Calu3 (cell line): ENCODE measurements at regions not wholly inside any gene's neighbourhood (a gene's known extent, or its start where the extent isn't known, plus 50 kb on each side); places are given as distances from the start of the nearest gene placed in this dataset.
A peak's percentile ranks its signal among the peaks of the same experiment; 100 is the strongest.
"Not testable (repeated sequence)": the region's sequence is repeated elsewhere in the genome, so short reads cannot be mapped to it uniquely, and the experiment has no call there.

Experiments used
- BruUV-seq: library from RNA; stranded (reverse); fragments of 400-500 nt; replicated peaks from 2 replicates; lab custom pipeline; 2021; lab: Mats Ljungman, UMichigan
- CTCF ChIA-PET: fragments of 300-600 bp; sonication (Branson Sonifier 250); formaldehyde crosslinking; loops from one replicate; lab custom pipeline; 2022; ENCODE audit warnings: antibody characterized with exemption; lab: Charles Lee
- DNase-seq: peaks from one replicate; pipeline ENCODE4 v3.0.0; 2022
- H3K27ac Mint-ChIP-seq: one replicate; pipeline ENCODE4 v1.8.0; 2022; ENCODE audit warnings: mixed read lengths; ENCODE audit not compliant: unreplicated experiment
- H3K27me3 Mint-ChIP-seq: one replicate; pipeline ENCODE4 v1.8.0; 2022; ENCODE audit warnings: mixed read lengths; ENCODE audit not compliant: unreplicated experiment
- H3K36me3 Mint-ChIP-seq: one replicate; pipeline ENCODE4 v1.8.0; 2022; ENCODE audit warnings: mild to moderate bottlenecking, moderate library complexity, mixed read lengths; ENCODE audit not compliant: insufficient read depth, unreplicated experiment
- H3K4me1 Mint-ChIP-seq: one replicate; pipeline ENCODE4 v1.8.0; 2022; ENCODE audit warnings: mild to moderate bottlenecking, low read depth, mixed read lengths; ENCODE audit not compliant: unreplicated experiment
- H3K4me3 Mint-ChIP-seq: one replicate; pipeline ENCODE4 v1.8.0; 2022; ENCODE audit warnings: mild to moderate bottlenecking, low read depth, moderate library complexity, mixed read lengths; ENCODE audit not compliant: unreplicated experiment
- H3K9me3 Mint-ChIP-seq: one replicate; pipeline ENCODE4 v1.8.0; 2022; ENCODE audit warnings: low read depth, mixed read lengths; ENCODE audit not compliant: unreplicated experiment
- intact Hi-C: fragments of 100-400 bp; cut with micrococcal nuclease; formaldehyde crosslinking; loops from one replicate; pipeline ENCODE4 v1.10.0; 2022; ENCODE audit not compliant: unreplicated experiment
- TF ChIP-seq, protein P1 (sequence below): fragments of 200-600 bp; IDR thresholded peaks from one replicate; pipeline ENCODE4 v1.8.0; 2022; ENCODE audit warnings: antibody characterized with exemption; ENCODE audit not compliant: unreplicated experiment

DNA sequence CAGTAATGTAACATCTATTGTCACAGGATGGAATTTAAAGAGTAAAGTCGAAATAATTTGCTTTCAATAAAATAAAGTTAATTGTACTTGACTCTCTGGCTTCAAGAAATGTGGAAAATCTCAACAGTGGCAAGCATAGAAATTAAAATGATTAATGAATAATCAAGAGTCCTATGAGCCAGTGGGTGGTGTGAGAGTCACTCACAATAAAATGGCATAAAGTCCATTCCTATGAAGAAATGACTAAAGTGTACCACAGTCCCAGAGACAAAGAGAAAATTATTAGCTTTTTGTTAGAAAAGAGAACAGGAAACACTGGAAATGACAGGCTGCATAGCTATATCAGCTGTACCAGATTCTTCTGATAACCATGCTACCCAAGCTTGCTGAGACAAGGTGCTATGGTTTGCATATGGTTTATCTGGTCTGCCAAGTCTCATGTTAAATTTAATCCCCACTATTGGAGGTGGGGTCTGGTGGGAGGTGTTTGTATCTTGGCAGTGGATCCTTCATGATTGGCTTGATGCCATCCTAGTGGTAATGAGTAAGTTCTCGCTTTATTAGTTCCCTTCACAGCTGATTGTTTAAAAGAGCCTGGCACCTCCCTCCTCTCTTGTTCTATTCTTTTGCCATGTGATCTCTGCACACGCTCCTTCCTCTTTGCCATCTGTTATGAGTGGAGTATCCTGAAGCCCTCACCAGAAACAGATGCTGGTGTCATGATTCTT is 647.7 kb upstream of the ITGA1 start:
- CTCF ChIA-PET: no interaction called here
- no peaks in the 10 kb centered on the region for H3K36me3 Mint-ChIP-seq
- H3K27me3 Mint-ChIP-seq: no peaks in the 10 kb centered on the region
- no peak overlapping the region for H3K4me3 Mint-ChIP-seq
- no peaks in the 10 kb centered on the region for H3K4me1 Mint-ChIP-seq
- no TSS peak for BruUV-seq
- DNase-seq: no peak
- intact Hi-C loops: loop anchor here (10.0 kb wide), 1 partner anchor 85 kb away; no protein-coding TSS in a partner anchor
- H3K9me3 Mint-ChIP-seq: no peaks in the 10 kb centered on the region
- no peak overlapping the region for H3K27ac Mint-ChIP-seq
- TF ChIP-seq, protein P1, sequence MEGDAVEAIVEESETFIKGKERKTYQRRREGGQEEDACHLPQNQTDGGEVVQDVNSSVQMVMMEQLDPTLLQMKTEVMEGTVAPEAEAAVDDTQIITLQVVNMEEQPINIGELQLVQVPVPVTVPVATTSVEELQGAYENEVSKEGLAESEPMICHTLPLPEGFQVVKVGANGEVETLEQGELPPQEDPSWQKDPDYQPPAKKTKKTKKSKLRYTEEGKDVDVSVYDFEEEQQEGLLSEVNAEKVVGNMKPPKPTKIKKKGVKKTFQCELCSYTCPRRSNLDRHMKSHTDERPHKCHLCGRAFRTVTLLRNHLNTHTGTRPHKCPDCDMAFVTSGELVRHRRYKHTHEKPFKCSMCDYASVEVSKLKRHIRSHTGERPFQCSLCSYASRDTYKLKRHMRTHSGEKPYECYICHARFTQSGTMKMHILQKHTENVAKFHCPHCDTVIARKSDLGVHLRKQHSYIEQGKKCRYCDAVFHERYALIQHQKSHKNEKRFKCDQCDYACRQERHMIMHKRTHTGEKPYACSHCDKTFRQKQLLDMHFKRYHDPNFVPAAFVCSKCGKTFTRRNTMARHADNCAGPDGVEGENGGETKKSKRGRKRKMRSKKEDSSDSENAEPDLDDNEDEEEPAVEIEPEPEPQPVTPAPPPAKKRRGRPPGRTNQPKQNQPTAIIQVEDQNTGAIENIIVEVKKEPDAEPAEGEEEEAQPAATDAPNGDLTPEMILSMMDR: no peak

DNA sequence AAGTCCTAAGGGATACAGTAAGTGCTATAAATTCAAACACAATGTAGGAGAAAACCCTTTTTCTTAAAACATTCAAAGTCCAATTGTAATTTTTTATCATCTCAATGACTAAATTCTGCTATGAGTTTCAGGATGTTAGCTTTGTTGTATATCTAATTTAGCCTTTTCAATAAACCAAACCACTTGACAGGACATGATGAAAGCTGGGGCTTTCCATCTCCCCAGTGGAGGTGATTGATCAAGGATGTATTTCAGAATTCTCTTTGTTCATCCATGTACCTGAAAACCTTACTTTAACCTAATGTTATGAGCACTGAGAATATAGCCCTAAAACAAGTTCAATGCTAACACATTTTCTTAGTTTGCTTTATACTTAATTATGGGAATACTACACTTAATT is 639.0 kb upstream of the ITGA1 start:
- CTCF ChIA-PET: no interaction called here
- no peak overlapping the region for H3K4me3 Mint-ChIP-seq
- no peaks in the 10 kb centered on the region for H3K27me3 Mint-ChIP-seq
- H3K9me3 Mint-ChIP-seq: no peaks in the 10 kb centered on the region
- BruUV-seq: no TSS peak
- DNase-seq: no peak
- no peaks in the 10 kb centered on the region for H3K36me3 Mint-ChIP-seq
- no peaks in the 10 kb centered on the region for H3K4me1 Mint-ChIP-seq
- H3K27ac Mint-ChIP-seq: no peak overlapping the region
- intact Hi-C loops: loop anchor here (10.0 kb wide), 1 partner anchor 94 kb away; no protein-coding TSS in a partner anchor
- TF ChIP-seq, protein P1: no peak

DNA sequence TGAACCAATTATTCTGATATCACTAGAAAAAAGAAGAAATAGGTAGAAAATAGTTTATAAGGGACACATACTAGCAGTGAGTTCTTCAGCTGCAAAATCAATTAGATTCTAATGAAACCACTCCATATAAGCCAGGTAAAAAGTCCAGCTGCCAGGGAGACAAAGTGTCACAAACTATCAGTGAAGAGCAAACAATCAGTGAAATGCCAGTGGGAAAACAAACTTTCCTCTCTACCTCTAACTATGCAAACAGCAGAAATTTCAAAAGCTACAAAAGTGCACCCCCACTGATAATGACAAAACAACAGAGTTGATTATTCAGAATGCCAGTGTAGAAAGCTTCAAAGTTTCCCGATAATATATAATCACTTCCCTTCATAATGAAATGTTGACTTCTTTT is 637.2 kb upstream of the ITGA1 start:
- H3K9me3 Mint-ChIP-seq: no peaks in the 10 kb centered on the region
- intact Hi-C loops: no loop called here
- H3K36me3 Mint-ChIP-seq: no peaks in the 10 kb centered on the region
- CTCF ChIA-PET: interaction anchor here (0.9 kb wide), 1 partner anchor 26 kb away, joined by 3 read pairs; no protein-coding TSS in a partner anchor
- BruUV-seq: no TSS peak
- peaks cover 9% of the 10 kb centered on the region for H3K4me1 Mint-ChIP-seq
- no peak overlapping the region for H3K4me3 Mint-ChIP-seq
- H3K27me3 Mint-ChIP-seq: no peaks in the 10 kb centered on the region
- TF ChIP-seq, protein P1: no peak
- no peak overlapping the region for H3K27ac Mint-ChIP-seq
- no peak for DNase-seq

DNA sequence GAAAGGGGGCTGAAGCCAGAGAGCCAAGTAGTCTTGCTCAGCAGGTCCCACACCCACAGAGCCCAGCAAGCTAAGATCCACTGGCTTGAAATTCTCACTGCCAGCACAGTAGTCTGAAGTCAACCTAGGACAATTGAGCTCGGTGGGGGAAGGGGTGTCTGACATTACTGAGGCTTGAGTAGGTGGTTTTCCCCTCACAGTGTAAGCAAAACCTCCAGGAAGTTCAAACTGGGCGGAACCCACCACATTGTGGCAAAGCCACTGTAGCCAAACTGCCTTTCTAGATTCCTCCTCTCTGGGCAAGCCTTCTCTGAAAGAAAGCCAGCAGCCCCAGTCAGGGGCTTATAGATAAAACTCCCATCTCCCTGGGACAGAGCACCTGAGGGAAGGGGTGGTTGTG is 630.9 kb upstream of the ITGA1 start:
- H3K36me3 Mint-ChIP-seq, BruUV-seq, intact Hi-C loops, H3K27ac Mint-ChIP-seq, CTCF ChIA-PET, H3K9me3 Mint-ChIP-seq, H3K4me3 Mint-ChIP-seq, H3K4me1 Mint-ChIP-seq, H3K27me3 Mint-ChIP-seq: not testable (repeated sequence)
- DNase-seq: peak; percentile 13

DNA sequence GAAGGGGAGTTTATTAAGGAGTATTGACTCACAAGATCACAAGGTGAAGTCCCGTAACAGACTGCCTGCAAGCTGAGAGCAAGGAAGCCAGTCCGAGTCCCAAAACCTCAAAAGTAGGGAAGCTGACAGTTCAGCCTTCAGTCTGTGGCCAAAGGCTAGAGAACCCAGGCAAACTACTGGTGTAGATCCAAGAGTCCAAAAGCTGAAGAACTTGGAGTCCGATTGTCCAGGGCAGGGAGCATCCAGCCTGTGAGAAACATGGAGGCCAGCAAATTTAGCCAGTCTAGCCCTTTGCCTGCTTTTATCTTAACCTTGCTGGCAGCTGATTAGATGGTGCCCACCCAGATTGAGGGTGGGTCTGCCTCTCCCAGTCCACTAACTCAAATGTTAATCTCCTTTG is 621.9 kb upstream of the ITGA1 start:
- H3K36me3 Mint-ChIP-seq, intact Hi-C loops, H3K27ac Mint-ChIP-seq, H3K27me3 Mint-ChIP-seq, H3K4me1 Mint-ChIP-seq, CTCF ChIA-PET, H3K4me3 Mint-ChIP-seq, H3K9me3 Mint-ChIP-seq, DNase-seq, BruUV-seq: not testable (repeated sequence)
